GM12878 (cell line): ENCODE measurements at regions not wholly inside any gene's neighbourhood (a gene's known extent, or its start where the extent isn't known, plus 50 kb on each side); places are given as distances from the start of the nearest gene placed in this dataset.

Experiments used
- ATAC-seq: fragments of 200-7000 bp; cut with Tn5 transposase; 3 replicates; pipeline ENCODE4 v1.9.1; 2020; ENCODE audit warnings: mild to moderate bottlenecking, moderate library complexity
- BruUV-seq: library from RNA; stranded (reverse); fragments of 400-500 nt; replicated peaks from 2 replicates; lab custom pipeline; 2021; lab: Mats Ljungman, UMichigan
- CTCF ChIA-PET: fragments of 300-600 bp; sonication (Branson Sonifier 250); formaldehyde crosslinking; extraction: SDS; loops from one replicate; lab custom pipeline; 2021; ENCODE audit warnings: inconsistent platforms; lab: Yijun Ruan, JAX
- POLR2A ChIA-PET: fragments of 350-600 bp; formaldehyde crosslinking; extraction: SDS; loops from one replicate; lab custom pipeline; 2021; ENCODE audit warnings: inconsistent platforms; lab: Charles Lee
- RAD21 ChIA-PET: fragments of 300-600 bp; sonication (Branson Sonifier 250); formaldehyde crosslinking; loops from one replicate; lab custom pipeline; 2023; ENCODE audit warnings: antibody characterized with exemption; ENCODE audit not compliant: unreplicated experiment; lab: Charles Lee
- SMC1A ChIA-PET: fragments of 300-600 bp; sonication (Branson Sonifier 250); formaldehyde crosslinking; loops from one replicate; lab custom pipeline; 2023; ENCODE audit not compliant: unreplicated experiment, uncharacterized antibody; lab: Charles Lee
- DNase-seq: peaks from one replicate; pipeline ENCODE4 v3.0.0-alpha.2; 2011; ENCODE audit warnings: low read depth, low spot score
- FAIRE-seq: peaks from 3 replicates; lab custom pipeline; 2011; peaks lifted over from hg19 to GRCh38; lab: Jason Lieb, UNC
- H2AFZ ChIP-seq: 2 replicates; pipeline ENCODE4 v1.6.0; 2011; ENCODE audit warnings: low read depth, low read length, control low read depth; ENCODE audit not compliant: control insufficient read depth
- H3K27ac ChIP-seq: 2 replicates; pipeline ENCODE4 v1.5.1; 2011; ENCODE audit warnings: control low read depth; ENCODE audit not compliant: control insufficient read depth, insufficient read depth
- H3K27me3 ChIP-seq, 2 experiments: replicated peaks in 1 of 2; 2 replicates each; pipeline versions ENCODE4 v1.6.0 to v1.6.1; 2011; ENCODE audit warnings: low read length in 1 of 2; ENCODE audit not compliant: control insufficient read depth in 2 of 2, insufficient read depth in 2 of 2
- H3K36me3 ChIP-seq, 2 experiments: 2 replicates each; pipeline ENCODE4 v1.5.1; 2011; ENCODE audit warnings: low read length in 1 of 2; ENCODE audit not compliant: control insufficient read depth in 2 of 2, insufficient read depth in 2 of 2
- H3K4me1 ChIP-seq: 2 replicates; pipeline ENCODE4 v1.6.1; 2011; ENCODE audit warnings: mild to moderate bottlenecking, low read length, moderate library complexity, mixed read lengths; ENCODE audit not compliant: control insufficient read depth, insufficient read depth
- H3K4me2 ChIP-seq: 2 replicates; pipeline ENCODE4 v1.6.0; 2011; ENCODE audit warnings: control low read depth; ENCODE audit not compliant: control insufficient read depth, insufficient read depth
- H3K4me3 ChIP-seq: fragments of 200-600 bp; sonication (generic); 2 replicates; pipeline ENCODE4 v1.5.1; 2016
- H3K79me2 ChIP-seq: 2 replicates; pipeline ENCODE4 v1.6.0; 2011; ENCODE audit warnings: low read length; ENCODE audit not compliant: control insufficient read depth, insufficient read depth
- H3K9ac ChIP-seq: 2 replicates; pipeline ENCODE4 v1.8.0; 2011; ENCODE audit warnings: low read length, control low read depth, mixed read lengths; ENCODE audit not compliant: control insufficient read depth, insufficient read depth
- H3K9me3 ChIP-seq: replicated peaks from 3 replicates; pipeline ENCODE4 v1.5.1; 2011; ENCODE audit warnings: mild to moderate bottlenecking, low read length; ENCODE audit not compliant: control insufficient read depth, insufficient read depth
- H4K20me1 ChIP-seq: 2 replicates; pipeline ENCODE4 v1.6.0; 2011; ENCODE audit not compliant: control insufficient read depth, insufficient read depth
- CEBPB ChIP-seq, 2 experiments: fragments of 150-350 bp in 1 of 2; IDR thresholded peaks; 2 replicates each; pipeline ENCODE4 v1.6.1; 2012 to 2014; ENCODE audit warnings: low read depth in 2 of 2, low read length in 2 of 2, borderline replicate concordance in 1 of 2, inconsistent platforms in 1 of 2
- EP300 ChIP-seq, 2 experiments: fragments of 150-350 bp in 1 of 2; IDR thresholded peaks; 2 replicates each; pipeline ENCODE4 v1.6.1; 2011 to 2012; ENCODE audit warnings: low read depth in 2 of 2, low read length in 2 of 2, borderline replicate concordance in 1 of 2, improper control_type of control experiment in 1 of 2, inconsistent platforms in 1 of 2; ENCODE audit not compliant: control insufficient read depth in 1 of 2
- IKZF1 ChIP-seq: fragments of 450-650 bp; conservative IDR thresholded peaks from 2 replicates; pipeline ENCODE4 v1.6.1; 2017; ENCODE audit warnings: antibody characterized with exemption, mild to moderate bottlenecking
- MYB ChIP-seq: fragments of 150-350 bp; IDR thresholded peaks from 2 replicates; pipeline ENCODE4 v1.6.1; 2014; ENCODE audit warnings: mild to moderate bottlenecking, low read depth, low read length, borderline replicate concordance
- NR2C2 ChIP-seq: IDR thresholded peaks from 2 replicates; pipeline ENCODE4 v1.6.1; 2011; ENCODE audit warnings: borderline replicate concordance, low read depth; ENCODE audit not compliant: control insufficient read depth, insufficient read length
- POU2F2 ChIP-seq: IDR thresholded peaks from 3 replicates; pipeline ENCODE4 v1.6.1; 2011; ENCODE audit warnings: low read depth, mild to moderate bottlenecking, low read length, borderline replicate concordance
- RFX5 ChIP-seq: IDR thresholded peaks from 2 replicates; pipeline ENCODE4 v1.6.1; 2011; ENCODE audit warnings: low read depth, low read length, improper control_type of control experiment
- RUNX3 ChIP-seq: IDR thresholded peaks from 2 replicates; pipeline ENCODE4 v1.6.1; 2012; ENCODE audit warnings: low read length, inconsistent platforms
- STAT3 ChIP-seq: IDR thresholded peaks from 2 replicates; pipeline ENCODE4 v1.6.1; 2011; ENCODE audit warnings: low read depth, low read length, improper control_type of control experiment
- SUZ12 ChIP-seq: fragments of 200-600 bp; sonication (generic); IDR thresholded peaks from one replicate; pipeline ENCODE4 v1.6.1; 2018; ENCODE audit warnings: antibody characterized with exemption, mild to moderate bottlenecking; ENCODE audit not compliant: unreplicated experiment
- TCF3 ChIP-seq: IDR thresholded peaks from 2 replicates; pipeline ENCODE4 v1.6.1; 2012; ENCODE audit warnings: low read depth, mild to moderate bottlenecking, low read length, borderline replicate concordance; ENCODE audit not compliant: insufficient read depth
- ZBTB33 ChIP-seq: fragments of 450-650 bp; IDR thresholded peaks from 2 replicates; pipeline ENCODE4 v1.6.1; 2017; ENCODE audit warnings: mild to moderate bottlenecking
- ZNF274 ChIP-seq: IDR thresholded peaks from one replicate; pipeline ENCODE4 v1.8.0; 2011; ENCODE audit not compliant: insufficient read length, insufficient read depth
- WGBS: methylation state at CpG from one replicate; pipeline ENCODE4 v1.1.6; 2016; ENCODE audit warnings: low lambda C conversion rate; ENCODE audit not compliant: insufficient replicate concordance, insufficient coverage; ENCODE audit errors: missing lambda C conversion rate; 5-methylcytosine and 5-hydroxymethylcytosine counted together
- in situ Hi-C: fragments of 300-500 bp; cut with MboI; formaldehyde crosslinking; loops from 9 replicates; pipeline ENCODE4 v1.14.3; 2018; ENCODE audit warnings: mixed read lengths
- intact Hi-C: fragments of 100-400 bp; cut with micrococcal nuclease; formaldehyde crosslinking; loops from one replicate; pipeline ENCODE4 v1.14.2; 2022; ENCODE audit not compliant: unreplicated experiment

- no peak overlapping the region for H3K4me3 ChIP-seq
- FAIRE-seq (no peak), DNase-seq (no peak), ATAC-seq (peak; percentile 54)
- no peak overlapping the region for H3K9ac ChIP-seq
- no peaks in the 10 kb centered on the region for H3K27me3 ChIP-seq
- ChIA-PET RAD21 (interaction anchor here (0.8 kb wide), 1 partner anchor 15 kb away, joined by 3 read pairs; no protein-coding TSS in a partner anchor), SMC1A (interaction anchor here (0.8 to 1.6 kb wide), 3 partner anchors 10 to 49 kb away, joined by 3 read pairs; no protein-coding TSS in a partner anchor), CTCF (interaction anchor here (1.0 kb wide), 1 partner anchor 252 kb away, joined by 3 read pairs; no protein-coding TSS in a partner anchor), POLR2A (no interaction called here)
- no peak overlapping the region for H2AFZ ChIP-seq
- H3K36me3 ChIP-seq = no peaks in the 10 kb centered on the region
- BruUV-seq = no TSS peak
- TF ChIP-seq RUNX3 (peak; percentile 44; the same call in 1 of the 2 replicates), NR2C2 (no peak)
- no peak overlapping the region for H3K27ac ChIP-seq
- no peaks in the 10 kb centered on the region for H4K20me1 ChIP-seq
- in situ Hi-C loops = no loop called here
- H3K4me1 ChIP-seq = no peaks in the 10 kb centered on the region
- WGBS = 33% methylated on average over 7 of the region's 7 CpGs
- intact Hi-C loops = no loop called here
- H3K79me2 ChIP-seq = no peaks in the 10 kb centered on the region
- H3K9me3 ChIP-seq = no peaks in the 10 kb centered on the region
- H3K4me2 ChIP-seq = no peak overlapping the region
Observed at GRCh38 chr14:97282210-97283004, 485.2 kb downstream of the VRK1 start.

GRCh38 chr14:97283005-97283403 is 485.8 kb downstream of the VRK1 start:
- Histone ChIP-seq H2AFZ (no peak overlapping the region), H4K20me1 (no peaks in the 10 kb centered on the region), H3K4me3 (no peak overlapping the region), H3K79me2 (no peaks in the 10 kb centered on the region), H3K4me2 (no peak overlapping the region), H3K27me3 (no peaks in the 10 kb centered on the region), H3K36me3 (no peaks in the 10 kb centered on the region), H3K9me3 (no peaks in the 10 kb centered on the region), H3K4me1 (no peaks in the 10 kb centered on the region), H3K9ac (no peak overlapping the region), H3K27ac (no peak overlapping the region)
- intact Hi-C loops = no loop called here
- ChIA-PET RAD21 (interaction anchor here (0.8 kb wide), 1 partner anchor 14 kb away, joined by 3 read pairs; no protein-coding TSS in a partner anchor), CTCF (interaction anchor here (1.0 to 1.9 kb wide), 2 partner anchors 18 to 252 kb away, joined by 3 to 4 read pairs; no protein-coding TSS in a partner anchor), POLR2A (no interaction called here), SMC1A (interaction anchor here (0.8 to 1.6 kb wide), 3 partner anchors 10 to 135 kb away, joined by 3 read pairs; no protein-coding TSS in a partner anchor)
- DNase-seq = no peak
- no peak for FAIRE-seq
- TF ChIP-seq IKZF1 = no peak
- TF ChIP-seq CEBPB (IDR thresholded peaks at IDR 0.05; ENCODE audit: borderline replicate concordance in 1 of 2, low read depth in 2 of 2, low read length in 2 of 2) = no peak
- no peak for TF ChIP-seq SUZ12
- no peak for TF ChIP-seq RFX5
- no peak for TF ChIP-seq STAT3
- no peak for TF ChIP-seq POU2F2
- no peak for TF ChIP-seq ZBTB33
- no peak for TF ChIP-seq MYB
- TF ChIP-seq EP300 (IDR thresholded peaks at IDR 0.05; ENCODE audit: borderline replicate concordance in 1 of 2, control insufficient read depth in 1 of 2, low read depth in 2 of 2, low read length in 2 of 2) = no peak
- TF ChIP-seq ZNF274 = no peak
- no peak for TF ChIP-seq TCF3
- 32% methylated on average over 9 of the region's 9 CpGs for WGBS
- ATAC-seq = peak; percentile 34
- BruUV-seq = no TSS peak
- in situ Hi-C loops = no loop called here
